Gastrocnemius medialis (tissue), 4 donors: ENCODE measurements at regions not wholly inside any gene's neighbourhood (a gene's known extent, or its start where the extent isn't known, plus 50 kb on each side); places are given as distances from the start of the nearest gene placed in this dataset.

Experiments used
- POLR2A ChIP-seq, 2 donors: fragments of 450-650 bp; IDR thresholded peaks; one replicate each; pipeline ENCODE4 v1.6.1; 2017; ENCODE audit warnings: antibody characterized with exemption in 2 of 2, mild to moderate bottlenecking in 2 of 2, moderate library complexity in 2 of 2
- TF ChIP-seq, protein P1 (sequence below), 5 experiments: fragments of 450-650 bp in 3 of 5; fragments of 200-600 bp in 2 of 5; sonication (generic) in 2 of 5; IDR thresholded peaks in 4 of 5; conservative IDR thresholded peaks in 1 of 5; 1 replicate in 4 of 5; 2 replicates in 1 of 5; pipeline ENCODE4 v1.5.1; 2016 to 2019; ENCODE audit warnings: antibody characterized with exemption in 5 of 5, mild to moderate bottlenecking in 3 of 5, moderate library complexity in 3 of 5

DNA sequence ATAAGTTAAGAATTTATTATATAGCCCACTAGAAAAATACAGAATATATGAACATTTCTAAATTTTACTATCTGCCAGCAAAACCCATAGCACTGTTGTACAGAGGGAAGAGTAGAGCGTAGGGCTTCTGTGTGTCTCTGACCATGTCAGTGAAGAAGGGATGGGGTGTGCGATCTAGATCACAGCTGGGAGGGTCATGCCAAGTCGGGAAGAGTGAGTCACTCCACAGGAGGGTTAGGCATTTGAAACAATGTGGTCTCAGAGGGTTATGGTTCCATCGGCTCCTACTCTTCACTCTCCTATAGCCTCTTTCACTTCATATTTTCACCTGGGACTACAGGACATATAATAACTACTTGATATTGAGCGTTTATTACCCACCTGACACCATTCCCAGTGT is 185.1 kb upstream of the DDHD1 start:
- TF ChIP-seq, protein P1, sequence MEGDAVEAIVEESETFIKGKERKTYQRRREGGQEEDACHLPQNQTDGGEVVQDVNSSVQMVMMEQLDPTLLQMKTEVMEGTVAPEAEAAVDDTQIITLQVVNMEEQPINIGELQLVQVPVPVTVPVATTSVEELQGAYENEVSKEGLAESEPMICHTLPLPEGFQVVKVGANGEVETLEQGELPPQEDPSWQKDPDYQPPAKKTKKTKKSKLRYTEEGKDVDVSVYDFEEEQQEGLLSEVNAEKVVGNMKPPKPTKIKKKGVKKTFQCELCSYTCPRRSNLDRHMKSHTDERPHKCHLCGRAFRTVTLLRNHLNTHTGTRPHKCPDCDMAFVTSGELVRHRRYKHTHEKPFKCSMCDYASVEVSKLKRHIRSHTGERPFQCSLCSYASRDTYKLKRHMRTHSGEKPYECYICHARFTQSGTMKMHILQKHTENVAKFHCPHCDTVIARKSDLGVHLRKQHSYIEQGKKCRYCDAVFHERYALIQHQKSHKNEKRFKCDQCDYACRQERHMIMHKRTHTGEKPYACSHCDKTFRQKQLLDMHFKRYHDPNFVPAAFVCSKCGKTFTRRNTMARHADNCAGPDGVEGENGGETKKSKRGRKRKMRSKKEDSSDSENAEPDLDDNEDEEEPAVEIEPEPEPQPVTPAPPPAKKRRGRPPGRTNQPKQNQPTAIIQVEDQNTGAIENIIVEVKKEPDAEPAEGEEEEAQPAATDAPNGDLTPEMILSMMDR (IDR thresholded peaks at IDR 0.05 in 4 of 5, conservative IDR thresholded peaks at IDR 0.05 in 1 of 5): no peak
- no peak for TF ChIP-seq POLR2A (IDR thresholded peaks at IDR 0.05)
